ENCODE measurements at regions not wholly inside any gene's neighbourhood (a gene's known extent, or its start where the extent isn't known, plus 50 kb on each side); places are given as distances from the start of the nearest gene placed in this dataset.

DNA sequence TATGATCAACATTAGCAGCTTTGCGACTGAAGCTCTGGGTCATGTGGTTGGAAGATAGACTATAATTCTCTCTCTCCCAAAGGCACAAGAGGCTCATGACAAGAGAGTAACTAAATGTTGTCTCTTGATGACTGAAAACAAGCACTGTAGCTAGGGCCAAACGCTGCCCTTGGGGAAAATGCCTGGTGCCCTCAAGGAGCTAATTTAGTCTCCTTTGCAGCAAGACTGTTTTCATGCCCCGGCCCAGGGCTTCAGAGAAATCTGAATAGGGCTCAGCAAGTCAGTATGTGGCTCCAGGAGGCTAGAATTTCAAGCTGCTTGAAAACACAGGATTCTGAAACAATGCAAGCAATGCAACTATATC, 411.9 kb downstream of the GPAT3 start:
- intact Hi-C loops (cut with micrococcal nuclease) (no loop called here), dilution Hi-C loops (cut with MboI; ENCODE audit: extremely low pct_ligation_motif_present, low sequenced_read_pairs) (no loop called here)
- Histone ChIP-seq H3K4me2 (ENCODE audit: insufficient read depth, low read length) (no peak overlapping the region), H3K4me3 (replicated peaks in 1 of 3; ENCODE audit: insufficient read depth in 1 of 3, low read depth in 1 of 3, low read length in 3 of 3) (no peak overlapping the region), H3K9me1 (replicated peaks; ENCODE audit: control insufficient read depth, extremely low read depth, insufficient read depth, low read length) (no peaks in the 10 kb centered on the region), H3K4me1 (ENCODE audit: control insufficient read depth, extremely low read depth, insufficient read depth, low read length) (no peaks in the 10 kb centered on the region), H3K9me3 (replicated peaks; ENCODE audit: control insufficient read depth, insufficient read depth, low read length) (no peaks in the 10 kb centered on the region), H3K79me2 (ENCODE audit: control insufficient read depth, insufficient read depth, low read length) (no peaks in the 10 kb centered on the region), H3K27ac (ENCODE audit: insufficient read depth, low read depth, low read length) (no peak overlapping the region), H2AFZ (ENCODE audit: low read depth, low read length) (no peak overlapping the region), H3K36me3 (ENCODE audit: control insufficient read depth in 2 of 2, extremely low read depth in 1 of 2, insufficient read depth in 2 of 2, low read length in 2 of 2) (no peaks in the 10 kb centered on the region), H3K27me3 (ENCODE audit: control insufficient read depth in 2 of 2, insufficient read depth in 2 of 2, low read length in 2 of 2) (no peaks in the 10 kb centered on the region), H3K9ac (replicated peaks; ENCODE audit: extremely low read depth, insufficient read depth, low read length) (no peak overlapping the region), H4K20me1 (replicated peaks; ENCODE audit: control insufficient read depth, extremely low read depth, insufficient read depth, low read length) (no peaks in the 10 kb centered on the region)
- BruUV-seq (replicated peaks): no TSS peak
- no peak for TF ChIP-seq JUN (IDR thresholded peaks at IDR 0.05; ENCODE audit: borderline replicate concordance, insufficient read depth, insufficient read length, low read depth)
- TF ChIP-seq, protein P1, sequence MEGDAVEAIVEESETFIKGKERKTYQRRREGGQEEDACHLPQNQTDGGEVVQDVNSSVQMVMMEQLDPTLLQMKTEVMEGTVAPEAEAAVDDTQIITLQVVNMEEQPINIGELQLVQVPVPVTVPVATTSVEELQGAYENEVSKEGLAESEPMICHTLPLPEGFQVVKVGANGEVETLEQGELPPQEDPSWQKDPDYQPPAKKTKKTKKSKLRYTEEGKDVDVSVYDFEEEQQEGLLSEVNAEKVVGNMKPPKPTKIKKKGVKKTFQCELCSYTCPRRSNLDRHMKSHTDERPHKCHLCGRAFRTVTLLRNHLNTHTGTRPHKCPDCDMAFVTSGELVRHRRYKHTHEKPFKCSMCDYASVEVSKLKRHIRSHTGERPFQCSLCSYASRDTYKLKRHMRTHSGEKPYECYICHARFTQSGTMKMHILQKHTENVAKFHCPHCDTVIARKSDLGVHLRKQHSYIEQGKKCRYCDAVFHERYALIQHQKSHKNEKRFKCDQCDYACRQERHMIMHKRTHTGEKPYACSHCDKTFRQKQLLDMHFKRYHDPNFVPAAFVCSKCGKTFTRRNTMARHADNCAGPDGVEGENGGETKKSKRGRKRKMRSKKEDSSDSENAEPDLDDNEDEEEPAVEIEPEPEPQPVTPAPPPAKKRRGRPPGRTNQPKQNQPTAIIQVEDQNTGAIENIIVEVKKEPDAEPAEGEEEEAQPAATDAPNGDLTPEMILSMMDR (IDR thresholded peaks at IDR 0.05; ENCODE audit: extremely low read depth in 1 of 2, insufficient read depth in 1 of 2, low read depth in 1 of 2, low read length in 2 of 2): no peak
- no peak for TF ChIP-seq POLR2AphosphoS5 (IDR thresholded peaks at IDR 0.05; ENCODE audit: insufficient read depth, low read depth, low read length)
- TF ChIP-seq, protein P2, sequence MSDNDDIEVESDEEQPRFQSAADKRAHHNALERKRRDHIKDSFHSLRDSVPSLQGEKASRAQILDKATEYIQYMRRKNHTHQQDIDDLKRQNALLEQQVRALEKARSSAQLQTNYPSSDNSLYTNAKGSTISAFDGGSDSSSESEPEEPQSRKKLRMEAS (IDR thresholded peaks at IDR 0.05; ENCODE audit: insufficient read depth, insufficient read length): no peak
- TF ChIP-seq FOS (IDR thresholded peaks at IDR 0.05; ENCODE audit: borderline replicate concordance, insufficient read depth, low read length): no peak
- TF ChIP-seq MYC (IDR thresholded peaks at IDR 0.05; ENCODE audit: low read depth, low read length): no peak
- TF ChIP-seq GATA2 (IDR thresholded peaks at IDR 0.05; ENCODE audit: insufficient read depth, insufficient read length, low read depth, low read length): no peak
- TF ChIP-seq POLR2A (IDR thresholded peaks at IDR 0.05; ENCODE audit: low read depth, low read length): no peak
- ChIA-PET CTCF (interaction anchor here (1.2 kb wide), 1 partner anchor 12 kb away, joined by 3 read pairs; no protein-coding TSS in a partner anchor), POLR2A (no interaction called here)
- DNase-seq (ENCODE audit: low read depth, low spot score): no peak
- no peak for FAIRE-seq
